GM18519 (cell line): ENCODE measurements at regions not wholly inside any gene's neighbourhood (a gene's known extent, or its start where the extent isn't known, plus 50 kb on each side); places are given as distances from the start of the nearest gene placed in this dataset.

ENCODE experiments used
- ATAC-seq: cut with Tn5 transposase; IDR thresholded peaks from one replicate; pipeline ENCODE4 v1.9.1; 2021; ENCODE audit warnings: mild to moderate bottlenecking, moderate library complexity; ENCODE audit not compliant: unreplicated experiment, low FRiP score

- no peak for ATAC-seq
Measured at GRCh38 chr2:126774290-126774689, 118.3 kb downstream of the GYPC start.

- ATAC-seq: no peak
Measured at GRCh38 chr2:126774761-126775160, 118.8 kb downstream of the GYPC start.

GRCh38 chr2:126775300-126775985 is 119.5 kb downstream of the GYPC start:
- ATAC-seq: no peak

- ATAC-seq: no peak
Measured at GRCh38 chr2:126776255-126776654, 120.3 kb downstream of the GYPC start.

- peak; percentile 70 for ATAC-seq
Measured at GRCh38 chr2:126776692-126777619, 121.0 kb downstream of the GYPC start.

GRCh38 chr2:126777620-126777978 is 121.1 kb upstream of the TEX51 start:
- peak; percentile 22 for ATAC-seq

- no peak for ATAC-seq
Measured at GRCh38 chr2:126778561-126779501, 119.9 kb upstream of the TEX51 start.

- no peak for ATAC-seq
Measured at GRCh38 chr2:126781206-126781605, 117.5 kb upstream of the TEX51 start.

- no peak for ATAC-seq
Measured at GRCh38 chr2:126781806-126782205, 116.9 kb upstream of the TEX51 start.

GRCh38 chr2:126782648-126783047 is 116.0 kb upstream of the TEX51 start:
- ATAC-seq: no peak

GRCh38 chr2:126783341-126783740 is 115.3 kb upstream of the TEX51 start:
- no peak for ATAC-seq

GRCh38 chr2:126784045-126784444 is 114.6 kb upstream of the TEX51 start:
- ATAC-seq: no peak

- no peak for ATAC-seq
Measured at GRCh38 chr2:126784621-126785020, 114.1 kb upstream of the TEX51 start.

- ATAC-seq: no peak
Measured at GRCh38 chr2:126785236-126785635, 113.5 kb upstream of the TEX51 start.

- no peak for ATAC-seq
Measured at GRCh38 chr2:126785862-126786261, 112.8 kb upstream of the TEX51 start.

- ATAC-seq: no peak
Measured at GRCh38 chr2:126786765-126787164, 111.9 kb upstream of the TEX51 start.

- no peak for ATAC-seq
Measured at GRCh38 chr2:126787289-126787688, 111.4 kb upstream of the TEX51 start.

GRCh38 chr2:126788113-126788512 is 110.6 kb upstream of the TEX51 start:
- no peak for ATAC-seq

GRCh38 chr2:126788652-126789051 is 110.0 kb upstream of the TEX51 start:
- ATAC-seq: no peak

GRCh38 chr2:126790987-126791780 is 107.5 kb upstream of the TEX51 start:
- ATAC-seq: no peak
